Kidney glomerular epithelial cell (primary cell): ENCODE measurements at regions not wholly inside any gene's neighbourhood (a gene's known extent, or its start where the extent isn't known, plus 50 kb on each side); places are given as distances from the start of the nearest gene placed in this dataset.

Experiments used
- DNase-seq: peaks from one replicate; lab custom pipeline; 2025; lab: John Stamatoyannopoulos, UW

- DNase-seq = no peak
These were observed 60.7 kb upstream of the NFKB1 start for GRCh38 chr4:102440498-102440897.

- DNase-seq = no peak
These were observed 58.9 kb upstream of the NFKB1 start for GRCh38 chr4:102441978-102442911.

GRCh38 chr4:102444752-102445151 is 56.4 kb upstream of the NFKB1 start:
- DNase-seq = no peak

- no peak for DNase-seq
These were observed 55.9 kb upstream of the NFKB1 start for GRCh38 chr4:102445213-102445612.

- no peak for DNase-seq
These were observed 53.7 kb upstream of the NFKB1 start for GRCh38 chr4:102447413-102447812.

GRCh38 chr4:102449751-102450352 is 51.3 kb upstream of the NFKB1 start:
- DNase-seq = peak; percentile 49

GRCh38 chr4:102451266-102451665 is 49.9 kb upstream of the NFKB1 start:
- DNase-seq = no peak
